Chondrocyte (in vitro differentiated cells): ENCODE measurements at regions not wholly inside any gene's neighbourhood (a gene's known extent, or its start where the extent isn't known, plus 50 kb on each side); places are given as distances from the start of the nearest gene placed in this dataset.

Experiments
- DNase-seq: peaks from one replicate; pipeline ENCODE4 v3.0.0; 2021; ENCODE audit warnings: mixed read lengths, low spot score
- H3K27ac Mint-ChIP-seq: one replicate; pipeline ENCODE4 v1.8.0; 2021; ENCODE audit warnings: mild to moderate bottlenecking, moderate library complexity, mixed read lengths; ENCODE audit not compliant: unreplicated experiment
- H3K27me3 Mint-ChIP-seq: 2 replicates; pipeline ENCODE4 v1.8.0; 2021; ENCODE audit warnings: low read depth, mixed read lengths
- H3K36me3 Mint-ChIP-seq: 2 replicates; pipeline ENCODE4 v1.8.0; 2021; ENCODE audit warnings: low read depth, mixed read lengths
- H3K4me1 Mint-ChIP-seq: 2 replicates; pipeline ENCODE4 v1.8.0; 2021; ENCODE audit warnings: low read depth, mild to moderate bottlenecking, mixed read lengths
- H3K4me3 Mint-ChIP-seq: one replicate; pipeline ENCODE4 v1.8.0; 2021; ENCODE audit warnings: mild to moderate bottlenecking, moderate library complexity, mixed read lengths; ENCODE audit not compliant: unreplicated experiment
- H3K9me3 Mint-ChIP-seq: 2 replicates; pipeline ENCODE4 v1.8.0; 2021; ENCODE audit warnings: low read depth, mixed read lengths
- TF ChIP-seq, protein P1 (sequence below): fragments of 200-600 bp; sonication (generic); IDR thresholded peaks from 2 replicates; pipeline ENCODE4 v1.5.0; 2021; ENCODE audit warnings: antibody characterized with exemption, mild to moderate bottlenecking, moderate library complexity

DNA sequence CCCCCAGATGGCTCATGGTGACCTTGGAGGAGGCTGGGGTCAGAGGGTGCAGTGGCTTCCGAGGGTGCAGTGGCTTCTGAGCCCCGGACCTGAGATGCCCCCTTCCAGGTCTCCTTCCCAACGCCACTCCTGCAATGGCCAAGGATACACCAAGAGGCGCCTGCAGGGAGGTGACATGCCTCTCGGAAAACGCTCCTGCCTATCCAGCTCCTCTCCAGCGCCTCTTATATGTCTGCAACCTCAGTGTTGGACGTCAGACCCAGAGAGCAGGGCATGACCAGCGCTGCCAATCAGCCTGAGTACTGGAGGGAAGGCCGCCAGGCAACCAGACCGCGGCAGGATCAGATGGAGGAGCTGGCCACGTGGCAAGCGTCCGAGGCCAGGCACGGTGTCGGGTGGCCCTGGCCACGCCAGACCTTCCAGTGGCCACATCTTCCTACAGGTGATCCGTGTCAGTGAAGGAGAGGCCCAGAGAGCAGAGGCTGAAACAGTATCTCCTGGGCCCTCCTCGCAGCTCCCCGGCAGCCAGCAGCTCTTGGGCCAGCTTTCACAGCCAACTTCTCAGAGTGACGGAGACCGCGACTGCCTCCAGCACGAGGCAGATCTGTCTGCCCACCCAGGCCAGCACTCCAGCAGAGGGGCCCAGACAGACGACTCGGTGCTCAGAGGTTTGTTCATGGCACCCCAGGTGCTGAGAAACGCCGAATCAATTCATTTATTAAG is 199.5 kb upstream of the SALL3 start:
- H3K9me3 Mint-ChIP-seq: no peaks in the 10 kb centered on the region
- H3K27me3 Mint-ChIP-seq: no peaks in the 10 kb centered on the region
- no peaks in the 10 kb centered on the region for H3K36me3 Mint-ChIP-seq
- H3K27ac Mint-ChIP-seq: no peak overlapping the region
- no peak overlapping the region for H3K4me3 Mint-ChIP-seq
- TF ChIP-seq, protein P1, sequence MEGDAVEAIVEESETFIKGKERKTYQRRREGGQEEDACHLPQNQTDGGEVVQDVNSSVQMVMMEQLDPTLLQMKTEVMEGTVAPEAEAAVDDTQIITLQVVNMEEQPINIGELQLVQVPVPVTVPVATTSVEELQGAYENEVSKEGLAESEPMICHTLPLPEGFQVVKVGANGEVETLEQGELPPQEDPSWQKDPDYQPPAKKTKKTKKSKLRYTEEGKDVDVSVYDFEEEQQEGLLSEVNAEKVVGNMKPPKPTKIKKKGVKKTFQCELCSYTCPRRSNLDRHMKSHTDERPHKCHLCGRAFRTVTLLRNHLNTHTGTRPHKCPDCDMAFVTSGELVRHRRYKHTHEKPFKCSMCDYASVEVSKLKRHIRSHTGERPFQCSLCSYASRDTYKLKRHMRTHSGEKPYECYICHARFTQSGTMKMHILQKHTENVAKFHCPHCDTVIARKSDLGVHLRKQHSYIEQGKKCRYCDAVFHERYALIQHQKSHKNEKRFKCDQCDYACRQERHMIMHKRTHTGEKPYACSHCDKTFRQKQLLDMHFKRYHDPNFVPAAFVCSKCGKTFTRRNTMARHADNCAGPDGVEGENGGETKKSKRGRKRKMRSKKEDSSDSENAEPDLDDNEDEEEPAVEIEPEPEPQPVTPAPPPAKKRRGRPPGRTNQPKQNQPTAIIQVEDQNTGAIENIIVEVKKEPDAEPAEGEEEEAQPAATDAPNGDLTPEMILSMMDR: no peak
- no peaks in the 10 kb centered on the region for H3K4me1 Mint-ChIP-seq
- peak; percentile 76 for DNase-seq

DNA sequence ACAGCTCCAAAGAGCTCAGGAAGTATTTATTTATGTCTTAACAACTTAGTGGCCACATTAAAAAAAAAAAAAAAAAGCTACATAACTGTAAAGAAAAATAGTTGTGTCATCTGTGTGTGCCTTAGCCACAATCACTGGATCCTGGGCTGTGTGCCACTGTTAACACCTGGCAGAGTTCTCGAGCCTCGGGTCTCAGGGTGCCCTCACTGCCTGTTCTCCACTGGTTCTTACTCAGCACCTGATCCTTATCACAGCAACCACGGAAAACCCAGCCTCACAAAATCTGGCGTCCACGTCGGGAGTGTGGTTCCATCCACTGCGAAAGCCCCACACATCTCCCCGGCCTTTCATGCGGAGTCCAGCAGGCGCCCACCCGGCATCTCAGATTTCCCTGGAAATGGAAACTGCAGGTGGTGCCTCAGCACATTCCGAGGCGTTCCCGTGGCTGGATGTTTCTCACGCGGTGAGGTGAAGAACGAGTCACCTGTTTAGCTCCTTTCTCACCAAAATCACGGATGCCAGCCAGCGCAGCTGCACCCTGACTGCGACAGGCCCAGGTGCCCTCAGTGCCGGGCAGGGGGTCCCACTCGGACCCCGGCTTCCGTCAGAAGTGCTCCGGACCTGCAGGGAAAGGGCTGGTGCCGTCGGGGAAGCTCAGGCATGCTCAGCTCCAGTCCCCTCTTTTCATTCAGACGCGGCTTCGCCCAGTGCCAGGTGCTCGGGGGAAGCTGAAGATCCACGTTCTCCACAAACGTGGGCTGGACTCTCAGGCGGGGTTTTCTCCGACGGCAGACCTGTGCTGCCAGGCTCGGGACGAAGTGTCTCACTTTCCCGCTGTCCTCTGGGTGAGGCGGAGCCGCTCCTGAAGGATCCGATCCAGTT is 198.7 kb upstream of the SALL3 start:
- no peaks in the 10 kb centered on the region for H3K36me3 Mint-ChIP-seq
- no peak overlapping the region for H3K27ac Mint-ChIP-seq
- peaks cover under 1% of the 10 kb centered on the region for H3K9me3 Mint-ChIP-seq
- TF ChIP-seq, protein P1: no peak
- no peaks in the 10 kb centered on the region for H3K4me1 Mint-ChIP-seq
- no peaks in the 10 kb centered on the region for H3K27me3 Mint-ChIP-seq
- no peak overlapping the region for H3K4me3 Mint-ChIP-seq
- DNase-seq: no peak

DNA sequence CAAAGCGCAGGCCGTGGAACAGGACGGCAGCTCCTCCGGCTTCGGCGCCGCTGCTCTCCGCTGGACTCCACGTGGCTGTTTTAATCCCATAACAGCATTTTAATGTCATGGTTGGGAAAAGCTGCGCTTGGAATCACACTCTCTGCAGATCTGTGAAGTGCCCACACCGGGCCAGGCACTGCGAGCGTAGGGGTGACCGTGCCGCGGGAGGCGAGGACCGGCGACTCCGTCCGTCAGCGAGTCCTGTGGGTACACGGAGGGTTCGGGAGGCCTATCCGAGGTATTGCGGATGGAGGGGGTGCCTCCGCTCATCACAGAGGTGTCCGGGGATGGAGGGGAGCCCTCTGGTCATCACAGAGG is 198.0 kb upstream of the SALL3 start:
- H3K4me3 Mint-ChIP-seq: no peak overlapping the region
- no peaks in the 10 kb centered on the region for H3K36me3 Mint-ChIP-seq
- no peaks in the 10 kb centered on the region for H3K4me1 Mint-ChIP-seq
- DNase-seq: no peak
- TF ChIP-seq, protein P1: no peak
- no peak overlapping the region for H3K27ac Mint-ChIP-seq
- no peaks in the 10 kb centered on the region for H3K27me3 Mint-ChIP-seq
- peaks cover 4% of the 10 kb centered on the region for H3K9me3 Mint-ChIP-seq

DNA sequence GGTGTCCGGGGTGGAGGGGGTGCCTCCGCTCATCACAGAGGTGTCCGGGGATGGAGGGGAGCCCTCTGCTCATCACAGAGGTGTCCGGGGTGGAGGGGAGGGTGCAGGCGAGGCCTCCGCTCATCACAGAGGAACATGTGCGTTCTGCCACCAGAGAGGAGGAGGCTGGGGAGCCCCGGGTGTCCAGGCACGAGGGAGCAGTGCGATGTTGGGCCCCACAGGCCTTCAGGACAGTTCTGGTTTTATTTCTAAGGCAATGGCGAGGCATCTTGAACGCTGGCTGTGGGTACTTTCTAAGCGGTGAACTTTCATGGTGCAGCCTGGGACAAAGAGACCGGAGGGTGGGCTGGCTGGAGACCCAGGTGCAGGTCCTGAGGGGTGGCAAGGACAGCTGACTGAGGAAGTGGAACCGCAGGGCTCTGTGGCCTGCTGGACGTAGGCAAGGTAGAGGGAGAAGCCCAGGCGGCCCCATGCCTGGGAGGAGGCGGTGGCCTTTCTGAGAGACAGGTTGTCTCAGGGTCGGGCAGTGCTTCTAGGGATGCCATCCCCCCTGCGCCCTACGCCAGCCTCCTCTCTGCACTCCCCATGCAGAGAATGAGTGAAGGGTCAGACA is 196.6 kb upstream of the SALL3 start:
- Mint-ChIP-seq H3K9me3 (peaks cover 4% of the 10 kb centered on the region), H3K27me3 (no peaks in the 10 kb centered on the region), H3K4me1 (no peaks in the 10 kb centered on the region), H3K4me3 (no peak overlapping the region), H3K36me3 (no peaks in the 10 kb centered on the region), H3K27ac (no peak overlapping the region)
- TF ChIP-seq, protein P1: no peak
- DNase-seq: no peak

DNA sequence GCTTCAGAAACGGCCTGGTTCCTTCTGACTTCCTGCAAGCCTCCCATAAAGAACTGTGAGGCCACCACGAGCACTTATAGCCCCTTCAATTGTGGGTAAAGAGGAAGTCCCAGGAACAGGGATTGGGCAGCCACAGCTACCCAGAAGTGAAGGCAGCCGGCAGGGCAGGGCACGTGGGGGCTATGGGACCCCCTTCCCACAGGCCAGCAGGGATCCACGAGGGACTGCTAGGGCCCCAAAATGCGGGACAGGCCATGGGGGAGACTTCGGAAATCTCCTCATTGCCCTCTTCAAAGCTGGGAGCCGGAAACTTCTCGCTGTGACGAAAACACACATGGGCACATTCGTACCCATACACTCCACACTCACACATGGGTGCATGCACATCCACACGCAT is 196.1 kb upstream of the SALL3 start:
- H3K36me3 Mint-ChIP-seq: no peaks in the 10 kb centered on the region
- no peak overlapping the region for H3K27ac Mint-ChIP-seq
- no peak overlapping the region for H3K4me3 Mint-ChIP-seq
- no peaks in the 10 kb centered on the region for H3K27me3 Mint-ChIP-seq
- TF ChIP-seq, protein P1: no peak
- no peaks in the 10 kb centered on the region for H3K4me1 Mint-ChIP-seq
- DNase-seq: no peak
- H3K9me3 Mint-ChIP-seq: peaks cover 4% of the 10 kb centered on the region
